ENCODE measurements at regions not wholly inside any gene's neighbourhood (a gene's known extent, or its start where the extent isn't known, plus 50 kb on each side); places are given as distances from the start of the nearest gene placed in this dataset.

DNA sequence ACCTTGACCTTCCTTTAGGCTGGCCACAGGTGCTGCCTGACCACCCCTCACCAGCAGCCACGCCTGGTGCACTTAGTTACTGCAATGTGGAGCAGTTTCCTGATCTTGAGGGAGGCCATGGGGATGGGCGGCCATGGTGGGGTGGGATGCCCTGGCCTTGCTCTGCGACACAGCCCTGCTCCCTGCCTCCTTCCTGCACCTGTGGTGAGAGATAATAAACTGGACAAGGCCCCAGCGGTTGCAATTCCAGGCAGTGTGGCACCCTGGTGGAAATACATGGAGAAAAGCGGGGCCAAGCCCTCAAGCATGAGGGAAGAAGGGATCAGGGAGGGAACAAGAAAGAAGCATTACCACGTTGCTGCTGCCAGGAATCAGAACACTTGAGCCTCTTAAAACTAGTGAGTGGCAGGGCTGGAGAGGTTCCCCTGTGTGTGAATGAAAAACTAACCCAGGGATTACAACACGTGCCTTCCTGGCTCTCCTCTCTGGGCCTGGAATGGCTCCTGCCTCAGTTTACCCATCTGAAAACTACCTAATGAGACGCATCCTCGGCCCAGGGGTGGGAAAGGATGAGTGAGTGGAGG is 213.2 kb downstream of the LY86 start:
- no peak overlapping the region for H3T11ph ChIP-seq (ENCODE audit: low read length)
- no peak overlapping the region for H3K4me2 ChIP-seq (ENCODE audit: insufficient read depth, insufficient read length, low read length)
- H3K4me1 ChIP-seq (ENCODE audit: insufficient read depth, low read length), result no peaks in the 10 kb centered on the region; the same call in 1 of the 2 replicates
- H3K9me3 ChIP-seq (ENCODE audit: control insufficient read depth, low read depth, low read length), result no peaks in the 10 kb centered on the region
- no peaks in the 10 kb centered on the region; a peak in 1 of 5 replicates for H3K9me3 Mint-ChIP-seq
- no peak overlapping the region for H3K18ac ChIP-seq (ENCODE audit: insufficient read length, low read depth, low read length)
- no peak overlapping the region for H4K91ac ChIP-seq (ENCODE audit: insufficient read length, low read depth, low read length)
- H3K4ac ChIP-seq (ENCODE audit: low read depth, low read length), result no peak overlapping the region
- no peaks in the 10 kb centered on the region for H3K79me2 ChIP-seq (ENCODE audit: insufficient read depth, low read length)
- H3K56ac ChIP-seq (ENCODE audit: insufficient read length, low read depth, low read length), result no peak overlapping the region
- H4K8ac ChIP-seq (replicated peaks; ENCODE audit: insufficient read length, low read depth, low read length), result no peak overlapping the region
- no peak overlapping the region for H2BK15ac ChIP-seq (ENCODE audit: low read depth, low read length)
- no peaks in the 10 kb centered on the region for H3K23me2 ChIP-seq (ENCODE audit: insufficient read length, low read depth, low read length, poor library complexity, severe bottlenecking)
- DNase-seq, result no peak
- H2BK12ac ChIP-seq (ENCODE audit: insufficient read length, low read depth, low read length), result no peak overlapping the region
- H4K5ac ChIP-seq (ENCODE audit: insufficient read length, low read depth, low read length), result no peak overlapping the region
- no peak overlapping the region for H3K4me3 Mint-ChIP-seq
- no peak overlapping the region for H3K9ac ChIP-seq (ENCODE audit: extremely low read depth, insufficient read length, low read length)
- no peak overlapping the region for H2BK5ac ChIP-seq (ENCODE audit: insufficient read length, low read length)
- no peaks in the 10 kb centered on the region for H3K36me3 Mint-ChIP-seq (ENCODE audit: insufficient read depth in 1 of 3, low read depth in 3 of 3)
- peaks cover 2% of the 10 kb centered on the region; the same call in 1 of the 2 replicates for H3K27me3 Mint-ChIP-seq (ENCODE audit: low read depth)
- H2AK5ac ChIP-seq (ENCODE audit: insufficient read length, low read length), result no peak overlapping the region
- peaks cover 0 to 3% of the 10 kb centered on the region in 2 experiments; a peak in 1 of 4 replicates for H3K4me1 Mint-ChIP-seq
- H3K27ac Mint-ChIP-seq, result no peak overlapping the region
- no peak overlapping the region for H2BK120ac ChIP-seq (ENCODE audit: low read depth, low read length, poor library complexity, severe bottlenecking)
- no peaks in the 10 kb centered on the region for H4K20me1 ChIP-seq (ENCODE audit: control insufficient read depth, insufficient read depth, insufficient read length)
- WGBS (ENCODE audit: extremely low coverage, insufficient read length, low lambda C conversion rate), result no CpG with 5 or more reads among the region's 9 CpGs
- H2AFZ ChIP-seq (ENCODE audit: low read length), result no peak overlapping the region
- no peaks in the 10 kb centered on the region; the same call in 1 of the 2 replicates for H3K27me3 ChIP-seq (ENCODE audit: insufficient read depth, low read length)
- H3K27ac ChIP-seq (ENCODE audit: insufficient read length, low read depth, low read length), result no peak overlapping the region
- TF ChIP-seq, protein P1, sequence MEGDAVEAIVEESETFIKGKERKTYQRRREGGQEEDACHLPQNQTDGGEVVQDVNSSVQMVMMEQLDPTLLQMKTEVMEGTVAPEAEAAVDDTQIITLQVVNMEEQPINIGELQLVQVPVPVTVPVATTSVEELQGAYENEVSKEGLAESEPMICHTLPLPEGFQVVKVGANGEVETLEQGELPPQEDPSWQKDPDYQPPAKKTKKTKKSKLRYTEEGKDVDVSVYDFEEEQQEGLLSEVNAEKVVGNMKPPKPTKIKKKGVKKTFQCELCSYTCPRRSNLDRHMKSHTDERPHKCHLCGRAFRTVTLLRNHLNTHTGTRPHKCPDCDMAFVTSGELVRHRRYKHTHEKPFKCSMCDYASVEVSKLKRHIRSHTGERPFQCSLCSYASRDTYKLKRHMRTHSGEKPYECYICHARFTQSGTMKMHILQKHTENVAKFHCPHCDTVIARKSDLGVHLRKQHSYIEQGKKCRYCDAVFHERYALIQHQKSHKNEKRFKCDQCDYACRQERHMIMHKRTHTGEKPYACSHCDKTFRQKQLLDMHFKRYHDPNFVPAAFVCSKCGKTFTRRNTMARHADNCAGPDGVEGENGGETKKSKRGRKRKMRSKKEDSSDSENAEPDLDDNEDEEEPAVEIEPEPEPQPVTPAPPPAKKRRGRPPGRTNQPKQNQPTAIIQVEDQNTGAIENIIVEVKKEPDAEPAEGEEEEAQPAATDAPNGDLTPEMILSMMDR (conservative IDR thresholded peaks at IDR 0.05), result no peak
- H2BK20ac ChIP-seq (ENCODE audit: low read depth, low read length, poor library complexity, severe bottlenecking), result no peak overlapping the region
- H3K79me1 ChIP-seq (ENCODE audit: insufficient read depth, low read depth, low read length, poor library complexity, severe bottlenecking), result no peaks in the 10 kb centered on the region
- H3K23ac ChIP-seq (ENCODE audit: insufficient read length, low read depth, low read length), result no peak overlapping the region
- no peak overlapping the region for H3K14ac ChIP-seq (ENCODE audit: insufficient read depth, low read length)
